Prostate gland (tissue), 2 donors: ENCODE measurements at regions not wholly inside any gene's neighbourhood (a gene's known extent, or its start where the extent isn't known, plus 50 kb on each side); places are given as distances from the start of the nearest gene placed in this dataset.

Experiments
- DNase-seq: peaks from one replicate; pipeline ENCODE4 v3.0.0-alpha.2; 2019; ENCODE audit warnings: low spot score
- H3K27ac ChIP-seq, 2 donors: fragments of 200-600 bp; sonication (generic); 2 replicates each; pipeline ENCODE4 v1.5.1; 2017 to 2019
- H3K27me3 ChIP-seq: fragments of 200-600 bp; sonication (generic); replicated peaks from 2 replicates; pipeline ENCODE4 v1.5.1; 2019; ENCODE audit not compliant: insufficient read depth
- H3K36me3 ChIP-seq, 2 donors: fragments of 200-600 bp; sonication (generic); 1 replicate in 1 of 2; 2 replicates in 1 of 2; pipeline versions ENCODE4 v1.5.1 to v1.8.1; 2017 to 2019
- H3K4me1 ChIP-seq: fragments of 200-600 bp; sonication (generic); replicated peaks from 2 replicates; pipeline ENCODE4 v1.5.1; 2019
- H3K4me3 ChIP-seq, 2 donors: fragments of 200-600 bp; sonication (generic); 2 replicates each; pipeline ENCODE4 v1.5.1; 2017 to 2019
- H3K9me3 ChIP-seq: fragments of 200-600 bp; sonication (generic); 2 replicates; pipeline ENCODE4 v1.5.1; 2017
- CTCF ChIP-seq, 4 experiments: fragments of 200-600 bp in 2 of 4; fragments of 450-650 bp in 2 of 4; sonication (generic) in 2 of 4; IDR thresholded peaks; 1 replicate in 3 of 4; 2 replicates in 1 of 4; pipeline ENCODE4 v1.5.1; 2016 to 2019; ENCODE audit warnings: antibody characterized with exemption in 4 of 4, mild to moderate bottlenecking in 2 of 4, moderate library complexity in 2 of 4
- POLR2A ChIP-seq: fragments of 450-650 bp; IDR thresholded peaks from one replicate; pipeline ENCODE4 v1.6.1; 2016; ENCODE audit warnings: antibody characterized with exemption, mild to moderate bottlenecking
- POLR2AphosphoS5 ChIP-seq: sonication (generic); formaldehyde crosslinking; IDR thresholded peaks from one replicate; pipeline ENCODE4 v1.6.1; 2017; ENCODE audit warnings: antibody characterized with exemption
- WGBS: methylation state at CpG from one replicate; pipeline ENCODE4 v1.1.5; 2018; 5-methylcytosine and 5-hydroxymethylcytosine counted together
- intact Hi-C: fragments of 100-400 bp; cut with DNase I; formaldehyde crosslinking; loops from one replicate; pipeline ENCODE4 v1.14.2; 2022

- TF ChIP-seq POLR2A (no peak), CTCF (IDR thresholded peaks at IDR 0.05) (no peak), POLR2AphosphoS5 (no peak)
- Histone ChIP-seq H3K9me3 (no peaks in the 10 kb centered on the region), H3K27ac (no peak overlapping the region), H3K4me1 (no peaks in the 10 kb centered on the region), H3K36me3 (no peaks in the 10 kb centered on the region), H3K4me3 (no peak overlapping the region), H3K27me3 (no peaks in the 10 kb centered on the region)
- intact Hi-C loops, result no loop called here
- DNase-seq, result no peak
- WGBS, result 94% methylated on average over 15 of the region's 15 CpGs
These were observed 133.7 kb upstream of the MAP1LC3B2 start for GRCh38 chr12:116425256-116426193.

GRCh38 chr12:116426391-116427136 is 132.6 kb upstream of the MAP1LC3B2 start:
- 68% methylated on average over 13 of the region's 13 CpGs for WGBS
- H3K27ac ChIP-seq, result no peak overlapping the region
- H3K9me3 ChIP-seq, result no peaks in the 10 kb centered on the region
- no peak for DNase-seq
- H3K27me3 ChIP-seq, result no peaks in the 10 kb centered on the region
- H3K4me1 ChIP-seq, result no peaks in the 10 kb centered on the region
- TF ChIP-seq POLR2AphosphoS5, result no peak
- TF ChIP-seq CTCF (IDR thresholded peaks at IDR 0.05), result no peak
- TF ChIP-seq POLR2A, result no peak
- H3K4me3 ChIP-seq, result no peak overlapping the region
- no peaks in the 10 kb centered on the region for H3K36me3 ChIP-seq
- intact Hi-C loops, result no loop called here

- no peaks in the 10 kb centered on the region for H3K9me3 ChIP-seq
- no peak overlapping the region for H3K27ac ChIP-seq
- no peaks in the 10 kb centered on the region for H3K36me3 ChIP-seq
- no peak overlapping the region for H3K4me3 ChIP-seq
- no peaks in the 10 kb centered on the region for H3K27me3 ChIP-seq
- DNase-seq, result no peak
- H3K4me1 ChIP-seq, result no peaks in the 10 kb centered on the region
- intact Hi-C loops, result no loop called here
- TF ChIP-seq POLR2A (no peak), POLR2AphosphoS5 (no peak), CTCF (IDR thresholded peaks at IDR 0.05) (no peak)
- WGBS, result 41% methylated on average over 19 of the region's 19 CpGs
These were observed 131.8 kb upstream of the MAP1LC3B2 start for GRCh38 chr12:116427200-116427930.

- no peak for DNase-seq
- no peak overlapping the region for H3K4me3 ChIP-seq
- H3K4me1 ChIP-seq, result no peaks in the 10 kb centered on the region
- H3K36me3 ChIP-seq, result no peaks in the 10 kb centered on the region
- intact Hi-C loops, result loop anchor here (10.0 kb wide), 1 partner anchor 155 kb away; the partner anchor contains the start of gene MED13L
- no peaks in the 10 kb centered on the region for H3K9me3 ChIP-seq
- TF ChIP-seq CTCF (IDR thresholded peaks at IDR 0.05) (no peak), POLR2AphosphoS5 (no peak), POLR2A (no peak)
- H3K27ac ChIP-seq, result no peak overlapping the region
- H3K27me3 ChIP-seq, result no peaks in the 10 kb centered on the region
- WGBS, result 86% methylated on average over 7 of the region's 7 CpGs
These were observed 129.3 kb upstream of the MAP1LC3B2 start for GRCh38 chr12:116429826-116430360.
